H1 (cell line): ENCODE measurements at regions not wholly inside any gene's neighbourhood (a gene's known extent, or its start where the extent isn't known, plus 50 kb on each side); places are given as distances from the start of the nearest gene placed in this dataset.

ENCODE experiments used
- CTCF ChIA-PET: fragments of 300-600 bp; sonication (Branson Sonifier 250); formaldehyde crosslinking; loops from one replicate; lab custom pipeline; 2021; ENCODE audit not compliant: partially characterized antibody; lab: Charles Lee
- POLR2A ChIA-PET: fragments of 300-600 bp; sonication (Branson Sonifier 250); formaldehyde crosslinking; loops from one replicate; lab custom pipeline; 2021; ENCODE audit warnings: inconsistent platforms; ENCODE audit not compliant: partially characterized antibody; lab: Charles Lee
- DNase-seq, 2 experiments: peaks; one replicate each; pipeline versions ENCODE4 v3.0.0 to v3.0.0-alpha.2; 2010 to 2022; ENCODE audit warnings: low spot score in 2 of 2, low read depth in 1 of 2, mixed read lengths in 1 of 2
- FAIRE-seq: peaks from 2 replicates; lab custom pipeline; 2011; peaks lifted over from hg19 to GRCh38; lab: Jason Lieb, UNC
- H2AFZ ChIP-seq: 2 replicates; pipeline ENCODE4 v1.8.1; 2012; ENCODE audit warnings: low read length, inconsistent platforms
- H2AK5ac ChIP-seq: 2 replicates; pipeline ENCODE4 v1.6.1; 2013; ENCODE audit warnings: low read depth, low read length
- H2BK120ac ChIP-seq: replicated peaks from 2 replicates; pipeline ENCODE3; 2013; ENCODE audit warnings: low read depth, low read length, inconsistent platforms
- H2BK12ac ChIP-seq: 2 replicates; pipeline ENCODE4 v1.6.1; 2013; ENCODE audit warnings: low read depth, low read length
- H2BK15ac ChIP-seq: 2 replicates; pipeline ENCODE4 v1.6.1; 2013; ENCODE audit warnings: low read length
- H2BK20ac ChIP-seq: 2 replicates; pipeline ENCODE4 v1.6.1; 2013; ENCODE audit warnings: low read length
- H2BK5ac ChIP-seq: 2 replicates; pipeline ENCODE4 v1.6.1; 2013; ENCODE audit warnings: low read depth, low read length
- H3K14ac ChIP-seq: 2 replicates; pipeline ENCODE4 v1.6.1; 2013; ENCODE audit warnings: inconsistent platforms; ENCODE audit not compliant: insufficient read length
- H3K18ac ChIP-seq: 2 replicates; pipeline ENCODE4 v1.6.1; 2013; ENCODE audit warnings: low read length; ENCODE audit errors: extremely low read depth
- H3K23ac ChIP-seq: 2 replicates; pipeline ENCODE4 v1.6.1; 2013; ENCODE audit warnings: inconsistent platforms; ENCODE audit not compliant: insufficient read length
- H3K23me2 ChIP-seq: 2 replicates; pipeline ENCODE4 v1.6.1; 2013; ENCODE audit warnings: low read depth, low read length
- H3K27ac ChIP-seq: 2 replicates; pipeline ENCODE4 v1.6.1; 2011; ENCODE audit warnings: low read depth, low read length, inconsistent platforms
- H3K27me3 ChIP-seq, 4 experiments: replicated peaks in 1 of 4; 1 replicate in 1 of 4; 2 replicates in 3 of 4; pipeline versions ENCODE4 v1.6.1 to v1.8.1; 2011 to 2013; ENCODE audit warnings: low read length in 3 of 4, mild to moderate bottlenecking in 3 of 4, inconsistent platforms in 2 of 4, mixed read lengths in 2 of 4, moderate library complexity in 1 of 4; ENCODE audit not compliant: control insufficient read depth in 3 of 4, insufficient read depth in 3 of 4; ENCODE audit errors: extremely low read depth in 1 of 4
- H3K36me3 ChIP-seq, 4 experiments: 2 replicates each; pipeline versions ENCODE4 v1.6.1 to v1.8.1; 2011 to 2013; ENCODE audit warnings: mild to moderate bottlenecking in 4 of 4, low read length in 3 of 4, moderate library complexity in 2 of 4, control low read depth in 1 of 4, inconsistent platforms in 1 of 4; ENCODE audit not compliant: insufficient read depth in 4 of 4, control insufficient read depth in 2 of 4
- H3K4ac ChIP-seq: replicated peaks from 2 replicates; pipeline ENCODE3; 2013; ENCODE audit warnings: low read length, low read depth, mixed read lengths, inconsistent platforms; ENCODE audit not compliant: insufficient read length
- H3K4me1 ChIP-seq, 4 experiments: replicated peaks in 1 of 4; 1 replicate in 1 of 4; 2 replicates in 3 of 4; pipeline versions ENCODE4 v1.6.1 to v1.8.1; 2011 to 2013; ENCODE audit warnings: low read length in 3 of 4, inconsistent platforms in 2 of 4, mixed read lengths in 1 of 4; ENCODE audit not compliant: insufficient read depth in 4 of 4, control insufficient read depth in 3 of 4
- H3K4me2 ChIP-seq, 2 experiments: 2 replicates each; pipeline versions ENCODE4 v1.6.1 to v1.8.1; 2011 to 2013; ENCODE audit warnings: low read depth in 2 of 2, low read length in 2 of 2, control low read depth in 1 of 2, inconsistent platforms in 1 of 2, mild to moderate bottlenecking in 1 of 2; ENCODE audit not compliant: insufficient read depth in 1 of 2
- H3K4me3 ChIP-seq, 4 experiments: fragments of 200-600, 300-600 bp in 1 of 4; sonication (generic), shearing (Covaris generic), sonication (Bioruptor Twin) in 1 of 4; 2 replicates each; pipeline versions ENCODE4 v1.5.1 to v1.8.1; 2011 to 2016; ENCODE audit warnings: low read length in 4 of 4, low read depth in 3 of 4, control low read depth in 2 of 4, inconsistent platforms in 2 of 4, mild to moderate bottlenecking in 2 of 4, mixed read lengths in 1 of 4, moderate library complexity in 1 of 4; ENCODE audit not compliant: insufficient read depth in 2 of 4; ENCODE audit errors: extremely low read depth in 1 of 4
- H3K56ac ChIP-seq: replicated peaks from 2 replicates; pipeline ENCODE3; 2013; ENCODE audit warnings: low read depth, mild to moderate bottlenecking, mixed read lengths, low read length, inconsistent platforms; ENCODE audit not compliant: insufficient read length
- H3K79me1 ChIP-seq: 2 replicates; pipeline ENCODE4 v1.6.1; 2013; ENCODE audit warnings: low read depth, low read length, control low read depth
- H3K79me2 ChIP-seq, 2 experiments: 2 replicates each; pipeline versions ENCODE4 v1.6.1 to v1.8.1; 2012 to 2013; ENCODE audit warnings: low read length in 2 of 2, mild to moderate bottlenecking in 2 of 2, inconsistent platforms in 1 of 2; ENCODE audit not compliant: insufficient read depth in 2 of 2, control insufficient read depth in 1 of 2
- H3K9ac ChIP-seq, 4 experiments: replicated peaks in 1 of 4; 1 replicate in 1 of 4; 2 replicates in 3 of 4; pipeline versions ENCODE4 v1.6.1 to v1.8.1; 2011 to 2013; ENCODE audit warnings: low read depth in 3 of 4, low read length in 3 of 4, control low read depth in 2 of 4, mild to moderate bottlenecking in 2 of 4, moderate library complexity in 2 of 4, inconsistent platforms in 1 of 4; ENCODE audit errors: extremely low read depth in 1 of 4
- H3K9me3 ChIP-seq, 2 experiments: 2 replicates each; pipeline versions ENCODE4 v1.6.1 to v1.8.1; 2012 to 2013; ENCODE audit warnings: mild to moderate bottlenecking in 2 of 2, moderate library complexity in 2 of 2, control low read depth in 1 of 2, inconsistent platforms in 1 of 2, low read depth in 1 of 2, low read length in 1 of 2, mixed read lengths in 1 of 2; ENCODE audit not compliant: insufficient read depth in 2 of 2
- H4K20me1 ChIP-seq, 2 experiments: replicated peaks in 1 of 2; 2 replicates each; pipeline versions ENCODE3 to v1.8.1; 2011 to 2013; ENCODE audit warnings: inconsistent platforms in 2 of 2, low read length in 2 of 2, mild to moderate bottlenecking in 1 of 2; ENCODE audit not compliant: insufficient read depth in 2 of 2, control insufficient read depth in 1 of 2
- H4K5ac ChIP-seq: 2 replicates; pipeline ENCODE4 v1.6.1; 2013; ENCODE audit warnings: low read length, low read depth, mixed read lengths, inconsistent platforms; ENCODE audit not compliant: insufficient read length
- H4K8ac ChIP-seq: 2 replicates; pipeline ENCODE4 v1.8.0; 2013; ENCODE audit warnings: mild to moderate bottlenecking, moderate library complexity, low read length, inconsistent platforms; ENCODE audit not compliant: insufficient read depth; ENCODE audit errors: extremely low read depth
- H4K91ac ChIP-seq: replicated peaks from 2 replicates; pipeline ENCODE3; 2013; ENCODE audit warnings: low read length, mixed read lengths, inconsistent platforms; ENCODE audit not compliant: insufficient read length
- ATF3 ChIP-seq: IDR thresholded peaks from 2 replicates; pipeline ENCODE4 v1.6.1; 2011; ENCODE audit warnings: low read depth, mild to moderate bottlenecking, low read length; ENCODE audit not compliant: insufficient read depth
- CBX5 ChIP-seq: fragments of 300-800, 300-1000 bp; sonication (generic); IDR thresholded peaks from 2 replicates; pipeline ENCODE4 v1.7.1; 2016; ENCODE audit warnings: antibody characterized with exemption, low read length, low read depth
- CREB1 ChIP-seq: IDR thresholded peaks from 2 replicates; pipeline ENCODE4 v1.6.1; 2012; ENCODE audit warnings: inconsistent platforms
- HDAC2 ChIP-seq, 2 experiments: fragments of 300-600 bp in 1 of 2; sonication (generic) in 1 of 2; IDR thresholded peaks; 2 replicates each; pipeline ENCODE4 v1.6.1; 2011 to 2012; ENCODE audit warnings: low read depth in 2 of 2, low read length in 2 of 2, mild to moderate bottlenecking in 2 of 2, moderate library complexity in 2 of 2, borderline replicate concordance in 1 of 2, inconsistent platforms in 1 of 2
- RBBP5 ChIP-seq: IDR thresholded peaks from 2 replicates; pipeline ENCODE4 v1.7.1; 2012; ENCODE audit warnings: low read depth, mild to moderate bottlenecking, inconsistent platforms, low read length, moderate library complexity, borderline replicate concordance
- SAP30 ChIP-seq: fragments of 300-600 bp; sonication (generic); IDR thresholded peaks from 2 replicates; pipeline ENCODE4 v1.7.1; 2012; ENCODE audit warnings: low read length, moderate library complexity, mild to moderate bottlenecking, inconsistent platforms; ENCODE audit not compliant: insufficient read depth, insufficient replicate concordance
- SIRT6 ChIP-seq: IDR thresholded peaks from one replicate; pipeline ENCODE4 v1.7.1; 2012; ENCODE audit warnings: low read length, inconsistent platforms
- SP2 ChIP-seq: IDR thresholded peaks from 2 replicates; pipeline ENCODE4 v1.6.1; 2012; ENCODE audit warnings: mild to moderate bottlenecking, low read length, inconsistent platforms
- TCF12 ChIP-seq: IDR thresholded peaks from 2 replicates; pipeline ENCODE4 v1.6.1; 2011; ENCODE audit warnings: low read depth, mild to moderate bottlenecking, low read length
- TEAD4 ChIP-seq: IDR thresholded peaks from 2 replicates; pipeline ENCODE4 v1.6.1; 2012; ENCODE audit warnings: low read depth, low read length, inconsistent platforms, mixed read lengths
- YY1 ChIP-seq: IDR thresholded peaks from 2 replicates; pipeline ENCODE4 v1.6.1; 2011; ENCODE audit warnings: low read depth, mild to moderate bottlenecking, low read length
- ZNF274 ChIP-seq: IDR thresholded peaks from 2 replicates; pipeline ENCODE4 v1.7.0; 2012; ENCODE audit warnings: low read length, borderline replicate concordance; ENCODE audit errors: extremely low read depth
- WGBS, 2 experiments: shearing (Covaris generic) in 1 of 2; methylation state at CpG; one replicate each; pipeline versions ENCODE4 v1.1.6 to v1.1.7; 2013 to 2015; ENCODE audit warnings: low lambda C conversion rate in 2 of 2, mixed read lengths in 2 of 2, inconsistent platforms in 1 of 2, low coverage in 1 of 2, missing lambda C conversion rate in 1 of 2; ENCODE audit not compliant: insufficient replicate concordance in 2 of 2, insufficient coverage in 1 of 2, insufficient read length in 1 of 2; ENCODE audit errors: extremely low coverage in 1 of 2, missing lambda C conversion rate in 1 of 2; 5-methylcytosine and 5-hydroxymethylcytosine counted together
- TF ChIP-seq, protein P1 (sequence below): IDR thresholded peaks from 2 replicates; pipeline ENCODE4 v1.6.1; 2012; ENCODE audit warnings: inconsistent platforms

DNA sequence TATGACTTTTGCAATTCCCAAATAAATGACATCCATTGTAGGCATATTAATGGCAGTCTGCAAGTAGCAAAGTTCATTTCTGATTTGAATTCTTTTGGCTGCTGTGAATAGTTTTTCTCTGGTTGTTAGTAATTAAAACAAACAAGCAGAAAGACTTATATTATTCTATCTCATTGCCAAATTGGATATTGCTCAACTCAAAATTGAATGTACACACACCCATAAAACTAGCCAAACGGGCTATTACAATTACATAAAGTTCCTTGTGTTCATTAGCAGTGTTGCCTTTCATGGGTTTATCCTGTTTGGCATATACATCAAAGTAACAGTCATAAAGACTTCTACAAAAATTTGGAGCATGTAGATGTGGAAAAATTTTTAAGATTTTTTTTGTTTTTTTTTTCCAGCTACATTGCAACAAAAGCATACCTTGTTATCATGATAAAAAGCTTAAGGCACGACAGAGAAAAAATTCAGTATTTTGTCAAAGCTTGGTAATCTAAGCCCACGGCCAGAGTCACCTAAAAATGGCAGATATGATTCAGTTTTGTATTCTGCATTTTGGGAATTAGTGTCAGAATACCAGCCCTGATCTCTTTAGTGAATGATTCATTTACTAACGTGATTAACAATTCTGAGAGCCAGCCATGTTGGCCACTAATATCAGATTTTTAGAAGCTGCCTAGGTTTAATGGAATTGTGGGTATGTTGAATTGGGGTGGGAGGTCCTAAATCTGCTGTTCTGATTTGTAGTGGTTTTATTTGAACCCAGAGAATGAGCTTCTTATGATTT, 108.4 kb downstream of the KLF5 start:
- Histone ChIP-seq H3K79me1 (no peaks in the 10 kb centered on the region), H3K14ac (no peak overlapping the region), H2AFZ (no peak overlapping the region), H2BK12ac (no peak overlapping the region), H4K8ac (no peak overlapping the region), H3K23me2 (no peaks in the 10 kb centered on the region), H2AK5ac (no peak overlapping the region), H3K36me3 (no peaks in the 10 kb centered on the region), H3K4ac (no peak overlapping the region), H3K9me3 (no peaks in the 10 kb centered on the region), H4K5ac (no peak overlapping the region), H3K27ac (no peak overlapping the region), H3K79me2 (no peaks in the 10 kb centered on the region), H3K56ac (no peak overlapping the region), H3K18ac (no peak overlapping the region), H2BK15ac (no peak overlapping the region), H4K20me1 (no peaks in the 10 kb centered on the region), H3K27me3 (no peaks in the 10 kb centered on the region), H3K4me1 (peaks cover 0 to 8% (median 3%) of the 10 kb centered on the region in 4 experiments; a peak in 4 of 7 replicates), H3K4me3 (no peak overlapping the region), H2BK5ac (no peak overlapping the region), H3K23ac (no peak overlapping the region), H3K9ac (no peak overlapping the region), H4K91ac (no peak overlapping the region), H2BK20ac (no peak overlapping the region), H2BK120ac (no peak overlapping the region), H3K4me2 (no peak overlapping the region)
- ChIA-PET CTCF (no interaction called here), POLR2A (no interaction called here)
- WGBS, 2 experiments: 84% methylated on average over 4 of the region's 4 CpGs; no CpG with 5 or more reads in 1 of the 2 experiments
- no peak for FAIRE-seq
- DNase-seq: no peak
- TF ChIP-seq SP2 (no peak), ATF3 (no peak), YY1 (no peak), RBBP5 (no peak), CREB1 (no peak), TEAD4 (no peak), ZNF274 (no peak), SAP30 (no peak), TCF12 (no peak), SIRT6 (no peak), HDAC2 (IDR thresholded peaks at IDR 0.05; ENCODE audit: borderline replicate concordance in 1 of 2, low read depth in 2 of 2, low read length in 2 of 2) (no peak), CBX5 (no peak)
- TF ChIP-seq, protein P1, sequence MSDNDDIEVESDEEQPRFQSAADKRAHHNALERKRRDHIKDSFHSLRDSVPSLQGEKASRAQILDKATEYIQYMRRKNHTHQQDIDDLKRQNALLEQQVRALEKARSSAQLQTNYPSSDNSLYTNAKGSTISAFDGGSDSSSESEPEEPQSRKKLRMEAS: no peak
